ENCODE measurements at regions not wholly inside any gene's neighbourhood (a gene's known extent, or its start where the extent isn't known, plus 50 kb on each side); places are given as distances from the start of the nearest gene placed in this dataset.

DNA sequence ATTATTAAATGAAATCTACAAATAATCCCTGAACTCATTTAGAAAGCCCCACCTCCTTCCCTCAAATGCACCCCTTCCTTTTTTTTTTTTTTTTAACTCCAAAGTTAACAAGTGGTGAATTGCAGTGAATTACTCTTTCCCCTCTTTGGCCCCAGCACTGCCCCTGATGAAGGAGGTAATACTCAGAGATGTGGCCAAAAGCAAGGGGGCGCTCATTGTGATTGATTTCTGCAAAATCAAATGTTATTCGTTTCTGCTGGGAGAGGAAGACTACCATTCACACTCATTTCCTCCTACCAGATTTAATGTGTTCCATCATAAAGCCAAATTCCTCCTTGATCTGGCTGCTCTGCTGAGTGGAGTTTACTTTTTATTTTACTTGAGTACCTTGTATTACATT, 259.4 kb downstream of the GPD2 start:
- no peak for DNase-seq (ENCODE audit: low read depth, low spot score)

DNA sequence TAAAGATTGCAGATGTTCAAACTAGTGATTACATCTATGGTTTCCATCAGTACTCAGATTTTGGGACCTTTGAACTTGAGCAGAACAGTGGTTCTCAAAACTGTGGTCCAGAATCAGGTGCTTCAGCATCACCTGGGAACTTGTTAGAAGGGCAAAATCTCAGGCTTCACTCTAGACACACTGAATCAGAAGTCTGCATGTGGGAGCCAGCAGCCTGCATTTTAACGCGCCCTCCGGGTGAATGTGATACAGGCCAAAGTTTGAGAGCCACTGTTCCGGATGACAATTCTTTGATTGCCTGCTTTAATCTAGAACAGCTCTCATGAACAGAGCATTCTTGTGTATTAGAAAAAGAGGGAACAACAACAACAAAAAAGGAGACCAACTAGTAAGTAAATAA, 261.7 kb downstream of the GPD2 start:
- DNase-seq (ENCODE audit: low read depth, low spot score), result no peak

DNA sequence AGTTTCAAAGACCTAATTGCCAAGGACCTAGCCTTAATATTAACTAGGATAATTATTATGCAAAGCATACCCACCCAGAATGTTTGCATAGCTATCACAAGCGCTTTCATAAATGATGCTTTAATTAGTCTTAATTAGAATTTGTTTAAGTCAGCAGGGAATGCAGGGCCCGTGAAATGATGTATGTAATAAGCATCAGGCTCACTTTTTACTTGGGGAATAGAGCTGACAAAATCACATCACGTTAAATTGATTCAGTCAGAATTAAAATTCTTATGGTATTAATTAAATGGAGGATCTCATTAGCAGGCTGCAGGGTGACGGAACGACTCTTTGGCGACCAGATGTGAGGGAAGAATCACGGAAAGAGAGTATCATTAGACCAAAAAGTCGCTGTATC, 264.5 kb downstream of the GPD2 start:
- DNase-seq (ENCODE audit: low read depth, low spot score), result no peak

DNA sequence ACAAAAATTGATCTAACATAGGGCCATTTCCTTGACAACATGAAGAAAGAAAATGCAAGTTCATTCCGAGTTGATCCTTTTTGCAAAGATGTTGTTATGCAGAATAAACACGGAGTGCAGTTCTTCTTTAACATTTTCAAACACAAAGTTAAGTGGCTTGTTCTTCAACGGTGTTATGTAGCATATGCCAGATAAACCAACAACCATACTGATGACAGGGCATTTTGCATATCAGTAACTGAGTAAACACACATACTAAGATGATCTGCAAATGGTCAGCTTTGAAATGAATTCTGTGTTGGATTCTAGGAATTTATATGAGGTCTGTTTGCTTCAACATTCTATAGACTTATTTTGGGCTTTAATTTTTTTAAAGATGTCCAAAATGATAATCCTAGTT, 266.4 kb downstream of the GPD2 start:
- no peak for DNase-seq (ENCODE audit: low read depth, low spot score)

DNA sequence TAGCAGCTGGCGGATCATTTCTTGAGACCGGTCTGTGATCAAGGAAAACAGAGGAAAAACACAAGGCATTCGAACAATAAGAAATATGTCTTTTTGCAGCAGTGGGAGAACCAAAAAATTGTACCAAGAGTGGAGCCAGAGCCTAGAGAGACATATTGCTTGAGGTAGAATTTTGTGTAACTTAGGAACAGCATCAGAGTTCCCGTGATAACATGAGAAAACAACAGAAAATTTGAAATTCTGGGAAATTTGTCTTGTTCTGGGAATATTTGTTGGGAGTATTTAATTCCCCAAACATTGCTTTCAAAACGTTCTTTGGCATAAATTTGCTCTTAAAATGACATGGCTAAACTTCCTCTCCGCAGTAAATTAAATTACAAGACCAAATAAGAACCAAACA, 267.5 kb downstream of the GPD2 start:
- no peak for DNase-seq (ENCODE audit: low read depth, low spot score)

DNA sequence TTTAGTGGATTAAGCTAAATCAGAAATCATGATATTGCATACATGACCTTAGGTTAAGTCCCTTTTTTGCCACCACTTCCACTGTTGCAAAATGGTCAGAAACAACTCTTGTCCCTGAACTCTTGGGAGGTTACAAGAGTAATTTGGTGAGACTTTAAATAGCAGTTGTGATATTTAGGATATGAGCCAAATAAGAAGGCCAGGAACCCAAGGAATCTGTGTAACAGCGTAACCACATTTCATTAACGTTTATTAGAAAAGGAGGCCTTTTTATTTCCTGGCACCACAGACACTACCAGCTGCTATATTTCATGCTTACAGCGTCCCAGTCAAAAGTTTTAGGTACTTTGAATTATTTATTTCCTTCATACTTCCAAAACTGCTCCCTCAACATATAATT, 268.0 kb downstream of the GPD2 start:
- no peak for DNase-seq (ENCODE audit: low read depth, low spot score)

DNA sequence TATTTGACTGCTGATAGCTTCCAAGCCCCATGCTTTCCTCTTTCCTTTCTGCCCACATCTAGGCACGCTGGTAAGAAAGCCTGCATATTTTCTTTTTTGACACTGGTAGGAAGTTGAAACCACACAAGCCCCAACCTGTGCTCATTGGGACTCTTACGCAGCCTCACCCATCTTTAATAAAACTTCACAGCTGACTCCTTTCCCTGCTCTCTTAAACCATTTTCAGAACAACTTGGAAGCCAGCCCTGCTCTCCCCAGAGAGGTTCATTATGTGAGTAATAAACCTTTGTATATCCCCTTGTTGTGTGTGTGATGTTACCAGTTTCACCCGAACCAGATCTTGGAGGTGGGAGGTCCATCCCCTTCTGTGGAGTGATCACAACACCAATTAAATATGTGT, 268.4 kb downstream of the GPD2 start:
- no peak for DNase-seq (ENCODE audit: low read depth, low spot score)

DNA sequence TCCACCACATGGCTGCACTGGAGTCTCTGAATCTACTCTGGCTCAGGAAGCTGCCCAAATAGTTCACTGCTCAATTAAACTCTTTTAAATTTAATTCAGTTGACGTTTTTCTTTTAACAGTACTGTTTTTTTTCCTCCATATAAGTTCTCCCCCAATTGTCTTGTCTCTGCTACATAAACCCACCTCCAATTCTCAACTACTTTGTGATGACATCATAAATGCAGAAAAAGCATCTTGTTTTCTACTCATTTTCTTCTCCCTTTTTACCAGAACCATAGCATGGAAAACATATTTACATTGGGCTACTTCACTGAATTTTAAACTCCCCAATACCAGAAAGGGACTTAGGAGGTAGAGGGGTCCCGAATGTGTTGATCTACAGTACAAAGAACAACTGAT, 270.4 kb downstream of the GPD2 start:
- DNase-seq (ENCODE audit: low read depth, low spot score), result no peak

DNA sequence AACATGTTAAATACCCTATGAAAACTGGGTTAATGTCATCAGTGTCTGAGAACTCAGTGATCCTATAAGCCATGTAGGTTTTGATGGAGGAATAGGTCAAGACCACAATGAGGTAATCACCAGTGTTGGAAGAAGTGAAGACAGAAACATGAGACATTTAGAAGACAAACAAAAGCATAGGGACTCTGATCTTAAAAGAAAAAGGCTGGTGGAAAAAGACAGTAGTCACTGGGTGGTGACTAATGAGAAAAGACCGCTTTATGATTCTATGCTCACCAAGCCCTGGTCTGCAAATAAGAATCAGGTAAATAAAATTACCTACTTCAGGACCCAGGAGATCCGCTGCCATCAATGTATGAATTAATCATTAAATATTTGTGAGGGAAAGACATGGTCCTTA, 271.9 kb downstream of the GPD2 start:
- DNase-seq (ENCODE audit: low read depth, low spot score), result peak; percentile 21

DNA sequence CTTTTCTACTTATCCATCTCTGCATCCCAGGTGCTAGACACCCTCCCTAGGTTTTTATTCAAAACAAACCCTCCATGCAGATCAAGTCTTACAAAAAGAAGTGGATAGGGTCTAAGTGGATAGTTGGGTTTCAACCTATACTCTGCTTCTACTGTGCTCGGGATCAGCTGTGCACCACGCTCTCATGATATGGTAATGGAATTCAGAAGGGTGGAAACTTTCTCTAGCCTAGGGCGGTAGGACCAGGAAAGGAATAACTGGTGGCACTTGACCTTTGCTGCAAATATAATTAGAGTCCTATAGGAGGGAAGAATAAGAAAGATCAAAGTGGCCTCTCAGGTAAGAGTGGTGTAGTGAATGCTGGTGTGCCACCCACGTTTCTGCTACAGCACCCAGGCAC, 272.9 kb downstream of the GPD2 start:
- no peak for DNase-seq (ENCODE audit: low read depth, low spot score)

DNA sequence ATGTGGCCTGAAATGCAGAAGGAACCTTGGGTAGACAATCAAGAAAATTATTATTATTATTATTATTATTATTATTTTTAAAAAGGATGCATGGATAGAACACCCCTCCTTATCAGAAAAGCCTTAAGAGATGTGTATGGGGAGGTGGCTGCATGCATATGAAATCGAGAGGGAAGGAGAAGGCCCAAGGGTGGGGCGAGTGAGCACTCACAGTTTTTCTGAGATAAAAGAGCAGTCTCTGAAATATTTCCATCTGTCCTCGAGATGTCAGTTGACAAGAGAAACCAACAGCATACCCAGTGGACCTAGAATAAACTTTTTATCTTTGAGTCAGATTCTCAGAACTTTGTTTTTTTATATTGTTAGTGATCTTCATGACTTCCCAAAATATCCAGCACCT, 282.9 kb downstream of the GPD2 start:
- no peak for DNase-seq (ENCODE audit: low read depth, low spot score)

DNA sequence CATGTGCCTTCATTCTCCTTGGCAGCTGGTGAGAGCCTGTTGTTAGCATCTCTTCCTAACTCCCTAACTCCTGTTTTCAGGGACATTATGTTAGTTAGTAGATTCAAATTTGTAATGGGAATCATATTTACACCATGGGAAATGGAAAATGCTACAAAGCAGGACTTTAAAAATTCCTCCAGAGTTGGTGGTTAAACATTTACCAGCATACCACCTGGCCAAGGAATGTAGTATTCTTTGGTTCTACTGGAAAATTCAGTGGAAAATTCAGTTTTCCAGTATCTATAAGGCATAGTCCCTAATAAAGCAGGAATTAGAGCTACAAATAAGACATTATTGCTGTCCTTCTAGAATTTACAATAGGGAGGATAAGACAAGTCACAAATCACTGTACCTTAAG, 291.7 kb downstream of the GPD2 start:
- no peak for DNase-seq (ENCODE audit: low read depth, low spot score)

DNA sequence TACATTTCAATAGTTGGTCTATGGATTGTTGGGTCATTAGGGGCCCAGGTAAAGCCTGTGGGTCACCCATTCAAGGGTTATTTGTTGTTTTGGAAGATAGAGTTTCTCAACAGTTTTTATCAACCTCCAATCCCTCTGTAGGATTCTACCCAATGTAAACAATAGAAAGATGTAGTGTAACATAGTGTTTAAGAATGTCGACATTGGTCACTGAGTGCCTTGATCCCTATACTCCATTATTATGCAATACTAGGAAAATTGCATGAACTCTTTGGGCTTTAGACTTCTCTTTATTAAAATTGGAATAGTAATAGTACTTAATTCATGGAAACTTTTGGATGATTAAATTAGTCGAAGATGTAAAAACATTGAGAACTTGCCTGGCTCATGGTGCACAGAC, 292.1 kb downstream of the GPD2 start:
- no peak for DNase-seq (ENCODE audit: low read depth, low spot score)

DNA sequence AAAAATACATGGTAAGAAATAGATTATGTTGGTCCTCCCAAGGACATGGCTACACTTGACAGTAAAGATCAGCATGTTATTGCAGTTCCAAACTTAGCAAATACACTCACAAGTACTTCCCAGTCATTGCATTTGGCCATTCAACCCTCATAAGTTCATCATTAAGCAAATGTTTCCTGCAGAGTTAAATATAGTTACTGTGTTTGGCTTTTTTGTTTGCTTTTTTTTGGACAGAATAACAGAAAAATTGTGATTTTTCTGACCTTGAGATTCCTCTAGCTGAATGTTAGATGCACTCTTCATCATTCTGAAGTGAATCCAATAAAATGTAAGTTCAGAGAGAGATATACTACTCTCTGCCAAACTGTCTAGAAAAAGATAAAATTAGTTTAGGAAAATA, 295.3 kb downstream of the GPD2 start:
- DNase-seq (ENCODE audit: low read depth, low spot score), result no peak

DNA sequence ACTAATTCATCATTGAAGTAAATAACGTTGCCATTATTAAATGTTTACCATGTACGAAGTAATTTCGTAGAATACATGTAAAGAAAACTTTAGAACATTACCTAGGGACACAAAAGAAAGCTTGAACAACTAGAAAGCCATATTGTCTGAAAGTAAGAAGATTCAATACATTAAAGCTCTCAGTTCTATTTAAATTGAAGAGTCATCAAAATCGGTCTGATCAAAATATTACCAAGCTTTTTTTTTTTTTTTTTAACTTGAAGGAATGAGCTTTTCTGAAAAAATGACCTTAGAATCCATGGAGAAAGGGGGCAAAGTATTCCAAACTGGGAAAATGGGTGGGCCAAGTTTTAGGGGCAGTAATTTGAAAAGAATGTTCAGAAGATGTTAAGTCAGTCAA, 300.8 kb downstream of the GPD2 start:
- no peak for DNase-seq (ENCODE audit: low read depth, low spot score)

DNA sequence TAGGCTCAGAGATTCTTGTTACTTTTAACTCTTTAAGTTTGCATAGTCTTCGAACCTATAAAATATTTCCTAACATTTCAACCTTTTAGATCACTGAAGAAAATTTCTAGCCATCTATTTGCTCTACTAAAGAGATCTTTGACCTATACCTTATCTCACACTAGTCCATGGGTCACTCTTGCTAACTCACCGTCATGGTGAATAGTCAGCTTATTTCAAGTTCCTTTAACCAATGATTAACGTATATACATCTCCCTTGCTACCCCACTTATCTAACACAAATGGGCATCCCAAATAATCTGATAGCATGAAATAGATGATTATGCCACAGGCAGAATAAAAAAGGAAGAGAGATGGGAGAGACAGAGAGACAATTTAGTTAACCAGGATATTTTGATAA, 303.1 kb downstream of the GPD2 start:
- no peak for DNase-seq (ENCODE audit: low read depth, low spot score)

DNA sequence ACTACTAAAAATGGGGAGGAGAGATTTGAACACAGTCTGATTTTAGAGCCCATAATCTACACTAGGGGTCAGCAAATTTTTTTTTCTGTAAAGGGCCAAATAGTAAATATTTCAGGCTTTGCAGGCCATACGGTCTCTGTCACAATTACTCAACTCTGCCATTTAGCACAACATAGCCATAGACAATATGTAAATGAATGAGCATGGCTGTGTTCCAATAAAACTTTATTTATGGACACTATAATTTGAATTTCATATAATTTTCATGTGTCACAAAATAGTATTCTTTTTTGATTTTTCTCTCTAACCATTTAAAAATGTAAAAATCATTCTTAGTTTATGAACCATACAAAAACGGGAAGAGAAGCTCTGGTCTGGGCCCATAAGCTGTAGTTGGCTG, 309.4 kb downstream of the GPD2 start:
- DNase-seq (ENCODE audit: low read depth, low spot score), result no peak

DNA sequence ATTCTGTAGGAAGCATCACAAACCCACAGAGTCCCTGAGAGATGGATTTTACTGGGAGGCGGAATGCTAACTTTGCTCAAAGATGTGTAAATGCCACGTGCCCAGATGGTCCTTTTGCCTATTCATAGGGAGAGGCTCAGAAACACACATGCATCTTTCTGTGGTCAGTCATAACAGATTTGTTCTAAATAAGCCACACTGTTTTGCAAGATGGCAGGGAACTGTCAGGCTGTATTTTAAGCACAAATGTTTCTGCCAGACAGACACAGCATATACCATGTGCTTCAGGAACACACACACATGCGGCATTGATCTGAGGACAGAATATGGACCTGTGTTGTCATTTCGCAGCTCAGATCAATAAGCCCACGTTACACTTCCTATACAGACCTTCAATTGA, 312.0 kb downstream of the GPD2 start:
- no peak for DNase-seq (ENCODE audit: low read depth, low spot score)

DNA sequence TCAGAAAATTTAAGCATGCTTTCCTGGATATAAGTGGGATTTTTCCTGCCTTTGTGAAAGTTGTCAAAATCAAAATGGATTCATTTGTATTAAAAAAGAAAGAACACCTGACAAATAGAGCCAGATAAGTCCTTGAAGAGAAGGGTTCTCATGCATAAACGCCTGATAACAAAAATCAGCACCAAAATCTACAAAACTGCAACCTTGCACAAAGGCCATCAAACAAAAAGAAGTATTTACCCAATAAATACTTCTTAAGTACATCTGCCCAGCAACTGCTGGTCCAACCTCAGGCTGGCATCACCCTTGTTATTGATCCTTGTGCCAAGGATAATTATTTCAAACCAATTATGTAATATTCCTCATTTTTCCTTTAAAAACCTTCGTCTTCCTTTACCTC, 315.9 kb downstream of the GPD2 start:
- DNase-seq (ENCODE audit: low read depth, low spot score), result no peak

DNA sequence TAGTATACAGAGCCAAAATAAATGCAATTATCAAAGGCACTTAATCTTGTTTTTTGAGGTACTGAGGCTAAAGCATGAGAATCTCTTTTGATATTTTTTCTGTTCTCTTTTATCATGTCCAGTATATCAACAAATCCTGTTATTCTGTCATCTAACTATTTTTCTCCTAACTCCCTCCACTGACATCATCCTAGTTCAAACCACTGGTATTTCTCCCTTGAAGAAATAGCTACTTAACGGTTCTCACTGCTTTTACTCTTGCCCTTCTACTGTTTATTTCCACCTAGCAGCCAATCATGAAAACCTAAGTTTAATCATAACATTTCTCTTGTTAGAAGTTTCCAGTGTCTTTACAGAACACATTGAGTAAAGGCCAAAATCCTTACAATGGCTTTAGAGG, 317.6 kb downstream of the GPD2 start:
- DNase-seq (ENCODE audit: low read depth, low spot score), result peak; percentile 45

DNA sequence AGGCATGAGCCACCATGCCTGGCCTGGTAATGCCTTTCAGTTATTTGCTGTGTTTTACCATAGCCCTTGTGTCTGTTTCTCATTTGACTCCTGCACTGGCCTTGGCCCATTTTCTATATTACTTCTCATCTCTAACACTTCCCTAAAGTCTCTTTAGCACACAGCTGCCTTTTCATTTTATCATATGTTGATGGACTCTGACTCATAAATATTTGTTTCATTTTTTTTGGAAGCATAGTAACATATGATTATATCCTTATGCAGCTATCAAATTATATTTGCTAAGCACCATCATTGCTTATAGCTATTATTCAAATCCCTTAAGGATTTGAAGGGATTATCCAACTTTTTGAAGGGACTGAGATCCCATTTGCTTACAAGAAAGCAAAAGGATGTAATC, 320.3 kb downstream of the GPD2 start:
- DNase-seq (ENCODE audit: low read depth, low spot score), result no peak

DNA sequence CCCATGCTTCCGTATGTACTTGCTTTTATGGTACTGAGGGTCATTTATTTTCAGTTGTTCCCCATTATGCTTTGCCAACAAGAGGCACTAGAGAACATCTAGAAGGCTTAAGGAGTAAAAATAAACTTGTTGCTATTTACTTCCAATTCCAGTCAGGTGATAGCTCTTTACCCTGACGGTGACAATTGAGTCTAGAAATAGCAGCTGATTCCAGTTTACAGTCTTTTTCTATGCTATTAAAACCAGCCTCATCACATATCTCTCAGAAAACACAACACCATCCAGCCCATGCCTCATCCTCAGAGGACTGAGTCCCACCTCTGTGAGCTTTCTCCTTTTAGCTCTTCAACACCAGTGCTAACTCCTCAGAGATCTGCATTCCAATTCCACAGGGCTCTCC, 327.0 kb downstream of the GPD2 start:
- DNase-seq (ENCODE audit: low read depth, low spot score), result no peak

DNA sequence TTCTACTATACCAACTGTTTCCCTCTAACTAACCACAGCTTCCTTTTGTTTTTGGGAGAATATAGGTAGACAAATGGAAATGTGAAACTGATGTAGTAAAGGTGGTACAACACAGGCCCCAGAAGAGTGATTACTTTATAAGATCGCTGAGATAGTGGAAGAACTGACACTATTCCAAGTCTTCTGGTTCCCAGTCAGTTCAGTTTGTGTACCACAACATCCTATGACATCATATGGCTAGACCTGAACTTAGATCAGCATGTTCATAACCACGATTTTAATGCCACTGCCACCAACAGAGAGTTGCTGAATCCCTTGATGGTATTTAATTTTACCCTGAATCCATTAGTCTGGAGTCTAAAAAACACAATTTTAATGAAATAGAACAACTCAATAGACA, 328.9 kb downstream of the GPD2 start:
- peak; percentile 11 for DNase-seq (ENCODE audit: low read depth, low spot score)

DNA sequence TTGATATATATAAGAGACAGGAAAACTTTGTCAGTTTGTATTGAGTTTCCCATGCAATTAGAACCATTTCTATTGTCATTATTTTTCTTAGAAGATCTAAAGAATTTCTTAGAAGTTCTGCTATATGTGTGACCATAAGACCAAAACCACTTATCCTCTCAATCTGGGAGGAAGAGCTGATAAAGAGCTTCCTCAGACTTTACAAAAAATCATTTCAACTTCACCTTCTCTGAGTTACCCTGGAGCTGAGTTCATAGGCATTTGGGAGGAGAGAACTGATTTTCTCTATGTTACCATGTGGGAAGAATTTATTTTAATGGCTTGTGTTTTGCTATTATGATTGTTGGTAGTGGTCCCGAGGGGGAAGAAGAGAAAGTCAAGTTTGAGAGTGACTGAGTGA, 329.3 kb downstream of the GPD2 start:
- DNase-seq (ENCODE audit: low read depth, low spot score), result no peak

DNA sequence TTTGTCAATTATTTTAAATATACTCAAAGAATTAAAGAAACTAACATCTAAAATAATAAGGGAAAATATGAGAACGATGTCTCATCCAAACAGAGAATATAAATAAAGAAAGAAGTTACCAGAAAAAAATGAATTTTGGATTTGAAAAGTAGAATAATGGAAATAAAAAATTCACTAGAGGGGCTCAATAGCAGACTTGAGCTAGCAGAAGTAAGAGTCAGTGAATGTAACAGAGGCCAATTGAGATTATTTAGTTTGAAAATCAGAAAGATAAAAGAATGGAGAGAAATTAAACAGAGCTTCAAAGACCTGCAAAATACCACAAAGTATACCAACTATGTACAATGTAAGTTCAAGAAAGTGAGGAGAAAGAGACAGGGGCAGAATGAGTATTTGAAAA, 333.6 kb downstream of the GPD2 start:
- no peak for DNase-seq (ENCODE audit: low read depth, low spot score)
